GM10248 (cell line): ENCODE measurements at regions not wholly inside any gene's neighbourhood (a gene's known extent, or its start where the extent isn't known, plus 50 kb on each side); places are given as distances from the start of the nearest gene placed in this dataset.

Experiments used
- CTCF ChIA-PET: fragments of 300-600 bp; sonication (Branson Sonifier 250); formaldehyde crosslinking; extraction: SDS; loops from one replicate; lab custom pipeline; 2021; ENCODE audit warnings: antibody characterized with exemption; lab: Yijun Ruan, JAX
- POLR2A ChIA-PET: fragments of 350-650 bp; sonication (Branson Sonifier 250); formaldehyde crosslinking; extraction: SDS; loops from one replicate; lab custom pipeline; 2020; ENCODE audit warnings: antibody characterized with exemption; lab: Yijun Ruan, JAX
- DNase-seq: peaks from one replicate; pipeline ENCODE4 v3.0.0; 2012; ENCODE audit errors: extremely low spot score
- TF ChIP-seq, protein P1 (sequence below): IDR thresholded peaks from 2 replicates; pipeline ENCODE4 v1.5.1; 2012; ENCODE audit warnings: mild to moderate bottlenecking, low read depth; ENCODE audit errors: extremely low read depth, missing control alignments, control extremely low read depth

DNA sequence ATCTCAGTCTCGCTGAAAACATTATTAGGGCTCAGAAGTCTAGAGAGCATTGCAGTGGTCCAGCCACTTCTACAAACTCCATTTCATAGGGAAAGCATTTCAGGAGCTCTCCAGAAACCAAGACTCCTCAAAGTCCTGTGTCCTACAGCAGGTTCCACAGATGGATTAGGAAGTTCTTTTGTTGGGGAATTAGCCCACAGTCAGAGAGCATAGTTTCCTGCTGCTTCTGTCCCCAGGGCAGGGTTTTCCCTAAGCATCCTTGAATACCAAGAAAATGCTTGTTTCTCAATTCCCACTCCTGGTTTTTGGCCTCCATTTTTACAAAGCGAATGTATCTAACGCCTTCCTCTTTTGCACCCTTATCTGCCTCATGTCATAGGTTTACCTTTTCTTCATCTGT is 235.9 kb upstream of the PODXL start:
- TF ChIP-seq, protein P1, sequence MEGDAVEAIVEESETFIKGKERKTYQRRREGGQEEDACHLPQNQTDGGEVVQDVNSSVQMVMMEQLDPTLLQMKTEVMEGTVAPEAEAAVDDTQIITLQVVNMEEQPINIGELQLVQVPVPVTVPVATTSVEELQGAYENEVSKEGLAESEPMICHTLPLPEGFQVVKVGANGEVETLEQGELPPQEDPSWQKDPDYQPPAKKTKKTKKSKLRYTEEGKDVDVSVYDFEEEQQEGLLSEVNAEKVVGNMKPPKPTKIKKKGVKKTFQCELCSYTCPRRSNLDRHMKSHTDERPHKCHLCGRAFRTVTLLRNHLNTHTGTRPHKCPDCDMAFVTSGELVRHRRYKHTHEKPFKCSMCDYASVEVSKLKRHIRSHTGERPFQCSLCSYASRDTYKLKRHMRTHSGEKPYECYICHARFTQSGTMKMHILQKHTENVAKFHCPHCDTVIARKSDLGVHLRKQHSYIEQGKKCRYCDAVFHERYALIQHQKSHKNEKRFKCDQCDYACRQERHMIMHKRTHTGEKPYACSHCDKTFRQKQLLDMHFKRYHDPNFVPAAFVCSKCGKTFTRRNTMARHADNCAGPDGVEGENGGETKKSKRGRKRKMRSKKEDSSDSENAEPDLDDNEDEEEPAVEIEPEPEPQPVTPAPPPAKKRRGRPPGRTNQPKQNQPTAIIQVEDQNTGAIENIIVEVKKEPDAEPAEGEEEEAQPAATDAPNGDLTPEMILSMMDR = no peak

DNA sequence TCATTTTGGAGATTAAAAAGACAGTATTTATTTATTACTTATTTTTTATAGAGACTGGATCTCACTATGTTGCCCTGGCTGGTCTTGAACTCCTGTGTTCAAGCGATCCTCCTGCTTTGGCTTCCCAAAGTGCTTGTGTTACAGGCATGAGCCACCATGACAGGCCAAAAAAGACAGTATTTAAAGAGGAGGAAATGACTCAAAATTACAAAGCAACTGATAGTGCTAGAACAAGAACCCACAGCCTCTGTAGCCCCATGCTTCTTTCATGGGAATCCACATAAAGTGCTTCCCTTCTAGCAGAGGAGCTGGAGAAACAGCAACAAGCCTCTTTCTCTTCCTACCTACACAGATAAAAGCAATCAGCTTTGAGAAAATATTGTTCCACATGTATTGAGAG is 230.7 kb upstream of the PODXL start:
- ChIA-PET POLR2A (no interaction called here), CTCF (no interaction called here)
- TF ChIP-seq, protein P1 = no peak
- no peak for DNase-seq

More for the DNA sequence above, 235.9 kb upstream of the PODXL start:
- CTCF ChIA-PET = no interaction called here
- no peak for DNase-seq
- POLR2A ChIA-PET = no interaction called here

DNA sequence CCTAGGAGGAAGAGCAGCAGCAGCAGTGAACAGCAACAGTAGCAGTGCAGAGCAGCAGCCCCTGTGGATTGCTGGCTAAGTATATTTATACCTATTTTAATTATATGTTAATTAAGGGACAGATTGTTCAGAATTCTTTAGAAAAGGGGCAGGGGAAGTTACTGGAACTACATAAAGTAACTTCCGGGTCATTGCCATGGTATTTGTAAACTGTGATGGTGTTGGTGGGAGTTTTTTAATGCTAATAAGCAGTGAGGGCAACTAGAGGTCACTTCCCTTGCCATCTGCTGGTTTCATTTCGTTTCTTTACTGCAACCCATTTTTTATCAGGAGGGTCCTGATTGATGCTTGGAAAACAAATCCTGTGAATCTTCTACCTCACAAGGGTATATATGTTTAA is 229.8 kb upstream of the PODXL start:
- TF ChIP-seq, protein P1 = no peak
- CTCF ChIA-PET = no interaction called here
- no peak for DNase-seq
- POLR2A ChIA-PET = no interaction called here

DNA sequence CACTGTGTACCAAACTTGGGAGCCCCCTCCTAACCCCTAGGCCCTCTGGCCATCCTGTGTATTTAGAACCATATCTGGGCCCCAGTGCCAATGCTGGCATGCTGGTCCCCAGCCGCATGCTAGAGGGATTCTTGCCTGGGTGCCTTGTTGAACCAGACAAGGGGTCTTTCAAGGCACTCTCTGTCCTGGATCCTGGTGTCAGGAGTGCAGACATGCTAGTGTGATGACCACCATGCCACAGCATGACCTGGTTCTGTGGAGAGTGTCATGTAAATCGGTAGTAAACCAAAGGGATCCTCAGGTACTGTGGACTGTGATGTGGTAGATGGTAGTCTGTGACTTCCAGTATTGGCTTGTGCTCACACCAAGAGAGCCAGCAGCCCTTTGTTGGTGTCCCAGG is 222.2 kb upstream of the PODXL start:
- ChIA-PET POLR2A (no interaction called here), CTCF (no interaction called here)
- TF ChIP-seq, protein P1 = no peak
- no peak for DNase-seq

DNA sequence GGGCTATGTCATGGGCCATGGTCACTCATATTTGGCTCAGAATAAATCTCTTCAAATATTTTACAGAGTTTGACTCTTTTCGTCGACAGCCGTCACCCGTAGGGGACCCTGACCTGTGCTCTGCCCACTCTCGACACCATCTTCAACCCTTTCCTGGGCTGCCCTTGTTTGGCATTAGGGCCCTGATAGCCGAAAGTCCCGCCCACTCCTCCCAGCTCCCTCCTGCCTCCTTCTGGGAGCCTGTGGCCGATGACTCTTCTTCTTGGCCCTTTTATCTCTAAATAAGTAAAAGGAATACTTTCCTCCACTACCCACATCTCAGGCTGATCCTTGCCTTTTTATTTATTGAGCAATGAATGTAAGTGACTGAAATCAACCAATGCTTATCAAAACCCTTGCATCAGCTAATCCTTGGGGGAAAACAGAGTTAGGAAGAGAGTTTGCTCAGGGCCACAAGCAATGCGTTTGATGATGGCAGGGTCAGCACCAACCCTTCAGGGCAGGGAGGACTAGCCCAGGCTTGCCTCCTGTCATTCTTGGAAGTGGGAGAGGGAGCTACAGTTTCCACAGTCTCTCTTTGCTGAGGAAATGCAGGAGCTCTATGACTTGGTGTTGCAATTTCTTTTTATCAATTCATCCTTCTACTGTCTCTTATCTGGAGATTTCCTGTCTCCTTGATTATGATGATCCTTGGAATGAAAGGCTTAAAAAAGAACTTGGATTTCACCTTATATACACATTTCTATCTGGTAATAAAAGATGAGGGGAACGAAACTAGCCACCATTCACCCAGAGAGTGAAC is 218.2 kb upstream of the PODXL start:
- CTCF ChIA-PET = no interaction called here
- DNase-seq = no peak
- POLR2A ChIA-PET = no interaction called here
- TF ChIP-seq, protein P1 = no peak

DNA sequence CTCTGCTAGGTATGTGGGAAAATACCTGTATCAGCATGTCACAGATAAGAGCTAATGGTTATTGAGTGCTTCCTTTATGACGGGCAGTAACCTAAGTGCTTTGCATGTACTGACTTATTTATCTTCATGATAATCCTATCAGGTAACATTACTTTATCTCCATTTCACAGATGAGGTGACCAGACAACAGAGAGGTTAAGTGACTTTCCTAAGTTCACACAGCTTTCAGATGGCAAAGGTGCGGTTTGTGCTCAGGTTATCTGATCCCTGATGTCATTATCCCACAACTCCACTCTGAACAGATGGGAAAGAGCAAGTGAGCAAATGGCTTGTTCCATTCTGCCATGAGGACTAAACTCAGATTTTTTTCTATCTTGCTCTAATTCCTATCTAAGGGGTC is 217.0 kb upstream of the PODXL start:
- POLR2A ChIA-PET = no interaction called here
- TF ChIP-seq, protein P1 = no peak
- DNase-seq = no peak
- CTCF ChIA-PET = interaction anchor here (1.3 kb wide), 1 partner anchor 12 kb away, joined by 3 read pairs; no protein-coding TSS in a partner anchor
